Peyer's patch (tissue), 4 donors: ENCODE measurements at regions not wholly inside any gene's neighbourhood (a gene's known extent, or its start where the extent isn't known, plus 50 kb on each side); places are given as distances from the start of the nearest gene placed in this dataset.

Experiments
- POLR2A ChIP-seq, 2 donors: fragments of 450-650 bp; IDR thresholded peaks; one replicate each; pipeline ENCODE4 v1.5.1; 2017; ENCODE audit warnings: antibody characterized with exemption in 2 of 2, mild to moderate bottlenecking in 2 of 2, moderate library complexity in 2 of 2
- TF ChIP-seq, protein P1 (sequence below), 6 experiments: fragments of 450-650 bp in 4 of 6; fragments of 200-600 bp in 2 of 6; sonication (generic) in 1 of 6; IDR thresholded peaks; one replicate each; pipeline ENCODE4 v1.5.1; 2017 to 2019; ENCODE audit warnings: antibody characterized with exemption in 6 of 6, mild to moderate bottlenecking in 3 of 6, moderate library complexity in 1 of 6

DNA sequence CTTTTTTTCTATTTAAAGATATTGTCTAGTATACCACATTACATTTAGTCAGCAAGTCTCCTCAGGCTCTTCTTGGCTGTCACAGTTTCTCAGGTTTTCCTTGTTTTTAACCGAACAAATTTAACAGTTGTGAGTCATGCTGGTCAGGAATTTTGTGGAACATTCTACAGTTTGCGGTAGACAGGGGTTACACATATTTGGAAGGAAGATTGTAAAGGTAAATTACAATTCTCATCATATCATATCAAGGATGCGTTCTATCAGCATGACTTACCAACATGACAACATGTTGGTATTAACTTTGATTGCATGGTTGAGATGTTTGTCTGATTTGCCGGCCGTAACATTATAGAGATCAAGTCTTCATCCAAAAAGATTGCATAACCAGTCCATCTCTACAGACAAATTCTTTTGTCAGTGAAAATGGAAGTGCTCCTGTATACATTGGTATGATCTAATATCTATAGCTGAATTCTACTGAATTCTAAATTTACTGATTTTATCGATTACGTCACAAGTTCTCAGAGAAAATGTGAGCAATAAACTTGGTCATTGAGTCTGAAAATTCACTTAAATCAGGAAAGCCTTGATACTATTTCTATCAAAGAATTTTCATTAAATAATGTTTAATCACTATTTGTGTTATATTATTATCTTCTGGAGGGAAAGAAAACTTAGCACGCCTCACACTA, 664.4 kb upstream of the SLC8A1 start:
- TF ChIP-seq, protein P1, sequence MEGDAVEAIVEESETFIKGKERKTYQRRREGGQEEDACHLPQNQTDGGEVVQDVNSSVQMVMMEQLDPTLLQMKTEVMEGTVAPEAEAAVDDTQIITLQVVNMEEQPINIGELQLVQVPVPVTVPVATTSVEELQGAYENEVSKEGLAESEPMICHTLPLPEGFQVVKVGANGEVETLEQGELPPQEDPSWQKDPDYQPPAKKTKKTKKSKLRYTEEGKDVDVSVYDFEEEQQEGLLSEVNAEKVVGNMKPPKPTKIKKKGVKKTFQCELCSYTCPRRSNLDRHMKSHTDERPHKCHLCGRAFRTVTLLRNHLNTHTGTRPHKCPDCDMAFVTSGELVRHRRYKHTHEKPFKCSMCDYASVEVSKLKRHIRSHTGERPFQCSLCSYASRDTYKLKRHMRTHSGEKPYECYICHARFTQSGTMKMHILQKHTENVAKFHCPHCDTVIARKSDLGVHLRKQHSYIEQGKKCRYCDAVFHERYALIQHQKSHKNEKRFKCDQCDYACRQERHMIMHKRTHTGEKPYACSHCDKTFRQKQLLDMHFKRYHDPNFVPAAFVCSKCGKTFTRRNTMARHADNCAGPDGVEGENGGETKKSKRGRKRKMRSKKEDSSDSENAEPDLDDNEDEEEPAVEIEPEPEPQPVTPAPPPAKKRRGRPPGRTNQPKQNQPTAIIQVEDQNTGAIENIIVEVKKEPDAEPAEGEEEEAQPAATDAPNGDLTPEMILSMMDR (IDR thresholded peaks at IDR 0.05): no peak
- no peak for TF ChIP-seq POLR2A (IDR thresholded peaks at IDR 0.05)
